ENCODE measurements at regions not wholly inside any gene's neighbourhood (a gene's known extent, or its start where the extent isn't known, plus 50 kb on each side); places are given as distances from the start of the nearest gene placed in this dataset.

- no peak overlapping the region for H3K9ac ChIP-seq (ENCODE audit: low read depth in 1 of 2, low read length in 2 of 2)
- no peaks in the 10 kb centered on the region for H3K36me3 ChIP-seq (ENCODE audit: control insufficient read depth in 2 of 2, insufficient read depth in 2 of 2, low read length in 2 of 2)
- H3K27ac ChIP-seq (ENCODE audit: low read depth in 2 of 2, low read length in 2 of 2) = no peak overlapping the region
- H3K27me3 ChIP-seq (ENCODE audit: control insufficient read depth in 2 of 2, insufficient read depth in 2 of 2, low read length in 2 of 2) = no peaks in the 10 kb centered on the region
- peaks cover 0 to 3% of the 10 kb centered on the region in 2 donors for H3K9me3 ChIP-seq (ENCODE audit: control insufficient read depth in 2 of 2, low read length in 2 of 2)
- H3K4me1 ChIP-seq (ENCODE audit: control insufficient read depth in 2 of 2, insufficient read depth in 2 of 2, low read length in 2 of 2) = no peaks in the 10 kb centered on the region
- no peak overlapping the region for H3K4me3 ChIP-seq (ENCODE audit: low read length in 2 of 2)
Measured at GRCh38 chr13:47474839-47475238, 526.2 kb downstream of the SUCLA2 start.

GRCh38 chr13:47474326-47474725 lies 526.7 kb downstream of the SUCLA2 start:
- H3K9me3 ChIP-seq (ENCODE audit: control insufficient read depth in 2 of 2, low read length in 2 of 2) = peaks cover 0 to 3% of the 10 kb centered on the region in 2 donors
- no peak overlapping the region for H3K9ac ChIP-seq (ENCODE audit: low read depth in 1 of 2, low read length in 2 of 2)
- H3K27me3 ChIP-seq (ENCODE audit: control insufficient read depth in 2 of 2, insufficient read depth in 2 of 2, low read length in 2 of 2) = no peaks in the 10 kb centered on the region
- H3K4me3 ChIP-seq (ENCODE audit: low read length in 2 of 2) = no peak overlapping the region
- H3K36me3 ChIP-seq (ENCODE audit: control insufficient read depth in 2 of 2, insufficient read depth in 2 of 2, low read length in 2 of 2) = no peaks in the 10 kb centered on the region
- no peak overlapping the region for H3K27ac ChIP-seq (ENCODE audit: low read depth in 2 of 2, low read length in 2 of 2)
- H3K4me1 ChIP-seq (ENCODE audit: control insufficient read depth in 2 of 2, insufficient read depth in 2 of 2, low read length in 2 of 2) = no peaks in the 10 kb centered on the region

GRCh38 chr13:47472516-47472915 lies 528.6 kb downstream of the SUCLA2 start:
- no peak overlapping the region for H3K9ac ChIP-seq (ENCODE audit: low read depth in 1 of 2, low read length in 2 of 2)
- H3K9me3 ChIP-seq (ENCODE audit: control insufficient read depth in 2 of 2, low read length in 2 of 2) = peaks cover 2 to 3% of the 10 kb centered on the region in 2 donors

GRCh38 chr13:47463726-47464125 lies 537.3 kb downstream of the SUCLA2 start:
- H3K27me3 ChIP-seq (ENCODE audit: control insufficient read depth in 2 of 2, insufficient read depth in 2 of 2, low read length in 2 of 2) = no peaks in the 10 kb centered on the region
- peaks cover 0 to 2% of the 10 kb centered on the region in 2 donors for H3K9me3 ChIP-seq (ENCODE audit: control insufficient read depth in 2 of 2, low read length in 2 of 2)
- no peak overlapping the region for H3K27ac ChIP-seq (ENCODE audit: low read depth in 2 of 2, low read length in 2 of 2)
- H3K36me3 ChIP-seq (ENCODE audit: control insufficient read depth in 2 of 2, insufficient read depth in 2 of 2, low read length in 2 of 2) = no peaks in the 10 kb centered on the region
- H3K4me3 ChIP-seq (ENCODE audit: low read length in 2 of 2) = no peak overlapping the region
- H3K9ac ChIP-seq (ENCODE audit: low read depth in 1 of 2, low read length in 2 of 2) = no peak overlapping the region
- no peaks in the 10 kb centered on the region for H3K4me1 ChIP-seq (ENCODE audit: control insufficient read depth in 2 of 2, insufficient read depth in 2 of 2, low read length in 2 of 2)

More at GRCh38 chr13:47472516-47472915, 528.6 kb downstream of the SUCLA2 start:
- H3K27ac ChIP-seq (ENCODE audit: low read depth in 2 of 2, low read length in 2 of 2) = no peak overlapping the region
- no peaks in the 10 kb centered on the region for H3K4me1 ChIP-seq (ENCODE audit: control insufficient read depth in 2 of 2, insufficient read depth in 2 of 2, low read length in 2 of 2)
- H3K4me3 ChIP-seq (ENCODE audit: low read length in 2 of 2) = no peak overlapping the region
- no peaks in the 10 kb centered on the region for H3K27me3 ChIP-seq (ENCODE audit: control insufficient read depth in 2 of 2, insufficient read depth in 2 of 2, low read length in 2 of 2)
- no peaks in the 10 kb centered on the region for H3K36me3 ChIP-seq (ENCODE audit: control insufficient read depth in 2 of 2, insufficient read depth in 2 of 2, low read length in 2 of 2)

GRCh38 chr13:47463002-47463401 lies 538.1 kb downstream of the SUCLA2 start:
- Histone ChIP-seq H3K9me3 (ENCODE audit: control insufficient read depth in 2 of 2, low read length in 2 of 2) (peaks cover 0 to 2% of the 10 kb centered on the region in 2 donors), H3K4me3 (ENCODE audit: low read length in 2 of 2) (no peak overlapping the region), H3K36me3 (ENCODE audit: control insufficient read depth in 2 of 2, insufficient read depth in 2 of 2, low read length in 2 of 2) (no peaks in the 10 kb centered on the region), H3K27ac (ENCODE audit: low read depth in 2 of 2, low read length in 2 of 2) (no peak overlapping the region), H3K4me1 (ENCODE audit: control insufficient read depth in 2 of 2, insufficient read depth in 2 of 2, low read length in 2 of 2) (no peaks in the 10 kb centered on the region), H3K9ac (ENCODE audit: low read depth in 1 of 2, low read length in 2 of 2) (no peak overlapping the region), H3K27me3 (ENCODE audit: control insufficient read depth in 2 of 2, insufficient read depth in 2 of 2, low read length in 2 of 2) (no peaks in the 10 kb centered on the region)

GRCh38 chr13:47461816-47462215 lies 539.3 kb downstream of the SUCLA2 start:
- Histone ChIP-seq H3K27me3 (ENCODE audit: control insufficient read depth in 2 of 2, insufficient read depth in 2 of 2, low read length in 2 of 2) (no peaks in the 10 kb centered on the region), H3K36me3 (ENCODE audit: control insufficient read depth in 2 of 2, insufficient read depth in 2 of 2, low read length in 2 of 2) (no peaks in the 10 kb centered on the region), H3K27ac (ENCODE audit: low read depth in 2 of 2, low read length in 2 of 2) (no peak overlapping the region), H3K9me3 (ENCODE audit: control insufficient read depth in 2 of 2, low read length in 2 of 2) (no peaks in the 10 kb centered on the region), H3K9ac (ENCODE audit: low read depth in 1 of 2, low read length in 2 of 2) (no peak overlapping the region), H3K4me3 (ENCODE audit: low read length in 2 of 2) (no peak overlapping the region), H3K4me1 (ENCODE audit: control insufficient read depth in 2 of 2, insufficient read depth in 2 of 2, low read length in 2 of 2) (no peaks in the 10 kb centered on the region)

GRCh38 chr13:47459512-47459911 lies 541.6 kb downstream of the SUCLA2 start:
- no peaks in the 10 kb centered on the region for H3K27me3 ChIP-seq (ENCODE audit: control insufficient read depth in 2 of 2, insufficient read depth in 2 of 2, low read length in 2 of 2)
- H3K9me3 ChIP-seq (ENCODE audit: control insufficient read depth in 2 of 2, low read length in 2 of 2) = no peaks in the 10 kb centered on the region
- H3K9ac ChIP-seq (ENCODE audit: low read depth in 1 of 2, low read length in 2 of 2) = no peak overlapping the region
- H3K36me3 ChIP-seq (ENCODE audit: control insufficient read depth in 2 of 2, insufficient read depth in 2 of 2, low read length in 2 of 2) = no peaks in the 10 kb centered on the region
- H3K4me1 ChIP-seq (ENCODE audit: control insufficient read depth in 2 of 2, insufficient read depth in 2 of 2, low read length in 2 of 2) = no peaks in the 10 kb centered on the region
- H3K27ac ChIP-seq (ENCODE audit: low read depth in 2 of 2, low read length in 2 of 2) = no peak overlapping the region
- no peak overlapping the region for H3K4me3 ChIP-seq (ENCODE audit: low read length in 2 of 2)

GRCh38 chr13:47457626-47458025 lies 543.4 kb downstream of the SUCLA2 start:
- Histone ChIP-seq H3K27me3 (ENCODE audit: control insufficient read depth in 2 of 2, insufficient read depth in 2 of 2, low read length in 2 of 2) (no peaks in the 10 kb centered on the region), H3K4me1 (ENCODE audit: control insufficient read depth in 2 of 2, insufficient read depth in 2 of 2, low read length in 2 of 2) (no peaks in the 10 kb centered on the region), H3K4me3 (ENCODE audit: low read length in 2 of 2) (no peak overlapping the region), H3K9me3 (ENCODE audit: control insufficient read depth in 2 of 2, low read length in 2 of 2) (no peaks in the 10 kb centered on the region), H3K27ac (ENCODE audit: low read depth in 2 of 2, low read length in 2 of 2) (no peak overlapping the region), H3K36me3 (ENCODE audit: control insufficient read depth in 2 of 2, insufficient read depth in 2 of 2, low read length in 2 of 2) (no peaks in the 10 kb centered on the region), H3K9ac (ENCODE audit: low read depth in 1 of 2, low read length in 2 of 2) (no peak overlapping the region)

- no peaks in the 10 kb centered on the region for H3K4me1 ChIP-seq (ENCODE audit: control insufficient read depth in 2 of 2, insufficient read depth in 2 of 2, low read length in 2 of 2)
- H3K27ac ChIP-seq (ENCODE audit: low read depth in 2 of 2, low read length in 2 of 2) = no peak overlapping the region
- H3K27me3 ChIP-seq (ENCODE audit: control insufficient read depth in 2 of 2, insufficient read depth in 2 of 2, low read length in 2 of 2) = no peaks in the 10 kb centered on the region
- H3K36me3 ChIP-seq (ENCODE audit: control insufficient read depth in 2 of 2, insufficient read depth in 2 of 2, low read length in 2 of 2) = no peaks in the 10 kb centered on the region
- H3K4me3 ChIP-seq (ENCODE audit: low read length in 2 of 2) = no peak overlapping the region
- no peaks in the 10 kb centered on the region for H3K9me3 ChIP-seq (ENCODE audit: control insufficient read depth in 2 of 2, low read length in 2 of 2)
- H3K9ac ChIP-seq (ENCODE audit: low read depth in 1 of 2, low read length in 2 of 2) = no peak overlapping the region
Measured at GRCh38 chr13:47455626-47456025, 545.4 kb downstream of the SUCLA2 start.

GRCh38 chr13:47454986-47455385 lies 546.1 kb downstream of the SUCLA2 start:
- Histone ChIP-seq H3K9ac (ENCODE audit: low read depth in 1 of 2, low read length in 2 of 2) (no peak overlapping the region), H3K36me3 (ENCODE audit: control insufficient read depth in 2 of 2, insufficient read depth in 2 of 2, low read length in 2 of 2) (no peaks in the 10 kb centered on the region), H3K27ac (ENCODE audit: low read depth in 2 of 2, low read length in 2 of 2) (no peak overlapping the region), H3K9me3 (ENCODE audit: control insufficient read depth in 2 of 2, low read length in 2 of 2) (no peaks in the 10 kb centered on the region), H3K4me3 (ENCODE audit: low read length in 2 of 2) (no peak overlapping the region), H3K27me3 (ENCODE audit: control insufficient read depth in 2 of 2, insufficient read depth in 2 of 2, low read length in 2 of 2) (no peaks in the 10 kb centered on the region), H3K4me1 (ENCODE audit: control insufficient read depth in 2 of 2, insufficient read depth in 2 of 2, low read length in 2 of 2) (no peaks in the 10 kb centered on the region)

- Histone ChIP-seq H3K27me3 (ENCODE audit: control insufficient read depth in 2 of 2, insufficient read depth in 2 of 2, low read length in 2 of 2) (no peaks in the 10 kb centered on the region), H3K4me1 (ENCODE audit: control insufficient read depth in 2 of 2, insufficient read depth in 2 of 2, low read length in 2 of 2) (no peaks in the 10 kb centered on the region), H3K9me3 (ENCODE audit: control insufficient read depth in 2 of 2, low read length in 2 of 2) (peaks cover 0 to 2% of the 10 kb centered on the region in 2 donors), H3K4me3 (ENCODE audit: low read length in 2 of 2) (no peak overlapping the region), H3K27ac (ENCODE audit: low read depth in 2 of 2, low read length in 2 of 2) (no peak overlapping the region), H3K36me3 (ENCODE audit: control insufficient read depth in 2 of 2, insufficient read depth in 2 of 2, low read length in 2 of 2) (no peaks in the 10 kb centered on the region), H3K9ac (ENCODE audit: low read depth in 1 of 2, low read length in 2 of 2) (no peak overlapping the region)
Measured at GRCh38 chr13:47437406-47437805, 540.6 kb upstream of the HTR2A start.
